Stomach smooth muscle (tissue), 2 donors: ENCODE measurements at regions not wholly inside any gene's neighbourhood (a gene's known extent, or its start where the extent isn't known, plus 50 kb on each side); places are given as distances from the start of the nearest gene placed in this dataset.
"Not testable (repeated sequence)": the region's sequence is repeated elsewhere in the genome, so short reads cannot be mapped to it uniquely, and the experiment has no call there.

Source experiments
- H3K27ac ChIP-seq: one replicate; pipeline ENCODE4 v1.7.0; 2013; ENCODE audit warnings: mild to moderate bottlenecking, low read length, inconsistent platforms
- H3K27me3 ChIP-seq, 2 donors: one replicate each; pipeline ENCODE4 v1.7.0; 2013; ENCODE audit warnings: low read length in 2 of 2; ENCODE audit not compliant: insufficient read depth in 2 of 2, control insufficient read depth in 1 of 2
- H3K36me3 ChIP-seq, 2 donors: one replicate each; pipeline ENCODE4 v1.7.0; 2013; ENCODE audit warnings: low read length in 2 of 2; ENCODE audit not compliant: control insufficient read depth in 2 of 2, insufficient read depth in 2 of 2
- H3K4me1 ChIP-seq: one replicate; pipeline ENCODE4 v1.7.0; 2013; ENCODE audit warnings: low read length; ENCODE audit not compliant: control insufficient read depth, insufficient read depth
- H3K4me3 ChIP-seq, 2 donors: one replicate each; pipeline ENCODE4 v1.7.0; 2013; ENCODE audit warnings: low read length in 2 of 2
- H3K9ac ChIP-seq, 2 donors: one replicate each; pipeline ENCODE4 v1.7.0; 2013; ENCODE audit warnings: low read length in 2 of 2, mild to moderate bottlenecking in 1 of 2
- H3K9me3 ChIP-seq, 2 donors: one replicate each; pipeline ENCODE4 v1.7.0; 2013; ENCODE audit warnings: low read length in 2 of 2; ENCODE audit not compliant: control insufficient read depth in 2 of 2
- donor health status: healthy.
- donor health status: Pancreatic carcinoma.

DNA sequence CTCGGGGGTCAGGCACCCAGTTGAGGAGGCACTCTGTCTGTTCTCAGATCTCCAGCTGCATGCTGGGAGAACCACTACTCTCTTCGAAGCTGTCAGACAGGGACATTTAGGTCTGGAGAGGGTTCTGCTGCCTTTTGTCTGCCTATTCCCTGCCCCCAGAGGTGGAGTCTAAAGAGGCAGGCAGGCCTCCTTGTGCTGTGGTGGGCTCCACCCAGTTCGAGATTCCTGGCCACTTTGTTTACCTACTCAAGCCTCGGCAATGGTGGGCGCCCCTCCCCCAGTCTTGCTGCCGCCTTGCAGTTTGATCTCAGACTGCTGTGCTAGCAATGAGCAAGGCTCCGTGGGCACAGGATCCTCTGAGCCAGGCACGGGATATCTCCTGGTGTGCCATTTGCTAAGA is 171.1 kb upstream of the C1GALT1 start:
- not testable (repeated sequence) for H3K9me3 ChIP-seq, H3K4me1 ChIP-seq, H3K4me3 ChIP-seq, H3K9ac ChIP-seq, H3K27ac ChIP-seq, H3K36me3 ChIP-seq, H3K27me3 ChIP-seq

DNA sequence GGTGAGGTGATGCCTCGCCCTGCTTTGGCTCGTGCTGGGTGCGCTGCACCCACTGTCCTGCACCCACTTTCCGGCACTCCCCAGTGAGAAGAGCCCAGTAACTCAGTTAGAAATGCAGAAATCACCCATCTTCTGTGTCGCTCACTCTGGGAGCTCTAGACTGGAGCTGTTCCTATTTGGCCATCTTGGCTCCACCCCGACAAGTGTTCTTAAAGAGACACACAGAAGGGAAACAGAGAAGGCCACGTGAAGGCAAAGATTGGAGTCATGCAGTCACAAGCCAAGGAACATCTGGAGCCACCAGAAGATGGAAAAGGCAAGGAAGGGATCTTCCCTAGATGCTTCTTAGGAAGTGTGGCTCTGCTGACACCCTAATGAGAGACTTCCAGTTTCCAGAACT is 170.6 kb upstream of the C1GALT1 start:
- H3K9me3 ChIP-seq, H3K4me1 ChIP-seq, H3K36me3 ChIP-seq, H3K27me3 ChIP-seq, H3K4me3 ChIP-seq, H3K27ac ChIP-seq, H3K9ac ChIP-seq: not testable (repeated sequence)

- Histone ChIP-seq H3K27me3 (peaks cover 0 to 4% of the 10 kb centered on the region in 2 donors), H3K36me3 (no peaks in the 10 kb centered on the region), H3K4me3 (no peak overlapping the region), H3K9me3 (no peaks in the 10 kb centered on the region), H3K4me1 (no peaks in the 10 kb centered on the region), H3K9ac (no peak overlapping the region), H3K27ac (no peak overlapping the region)
Measured at GRCh38 chr7:7014827-7015595, 167.3 kb upstream of the C1GALT1 start.

- H3K4me1 ChIP-seq = no peaks in the 10 kb centered on the region
- no peaks in the 10 kb centered on the region for H3K9me3 ChIP-seq
Measured at GRCh38 chr7:7017707-7018280, 164.6 kb upstream of the C1GALT1 start.

GRCh38 chr7:7018290-7018689 is 164.1 kb upstream of the C1GALT1 start:
- Histone ChIP-seq H3K4me3 (no peak overlapping the region), H3K27me3 (no peaks in the 10 kb centered on the region), H3K4me1 (no peaks in the 10 kb centered on the region), H3K9ac (no peak overlapping the region), H3K27ac (no peak overlapping the region), H3K36me3 (no peaks in the 10 kb centered on the region), H3K9me3 (no peaks in the 10 kb centered on the region)

More at GRCh38 chr7:7017707-7018280, 164.6 kb upstream of the C1GALT1 start:
- peaks cover 0 to 2% of the 10 kb centered on the region in 2 donors for H3K27me3 ChIP-seq
- no peak overlapping the region for H3K9ac ChIP-seq
- H3K4me3 ChIP-seq = no peak overlapping the region
- H3K36me3 ChIP-seq = no peaks in the 10 kb centered on the region
- H3K27ac ChIP-seq = no peak overlapping the region

DNA sequence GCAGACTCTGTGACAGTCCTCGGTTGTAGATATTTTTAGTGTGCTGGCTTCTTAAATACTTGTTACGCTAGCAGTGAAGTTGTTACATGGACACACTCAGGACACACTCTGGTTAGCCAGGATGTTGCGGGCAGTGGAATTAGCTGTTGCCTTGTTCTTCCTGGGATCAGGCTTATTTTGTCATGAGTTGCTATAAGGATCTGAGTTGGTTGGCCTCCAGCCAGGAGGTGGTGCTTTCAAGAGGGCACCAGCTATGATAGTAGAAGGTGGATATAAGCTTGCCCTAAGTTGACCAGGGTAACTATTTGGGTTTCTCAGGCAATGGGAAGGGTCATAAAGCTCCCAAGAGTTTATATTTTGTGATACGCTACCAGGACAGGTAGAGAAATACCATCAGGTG is 150.1 kb upstream of the C1GALT1 start:
- no peaks in the 10 kb centered on the region for H3K36me3 ChIP-seq
- H3K27ac ChIP-seq = no peak overlapping the region
- H3K4me3 ChIP-seq = no peak overlapping the region
- no peak overlapping the region for H3K9ac ChIP-seq
- H3K4me1 ChIP-seq = no peaks in the 10 kb centered on the region
- no peaks in the 10 kb centered on the region for H3K27me3 ChIP-seq
- H3K9me3 ChIP-seq = no peaks in the 10 kb centered on the region

DNA sequence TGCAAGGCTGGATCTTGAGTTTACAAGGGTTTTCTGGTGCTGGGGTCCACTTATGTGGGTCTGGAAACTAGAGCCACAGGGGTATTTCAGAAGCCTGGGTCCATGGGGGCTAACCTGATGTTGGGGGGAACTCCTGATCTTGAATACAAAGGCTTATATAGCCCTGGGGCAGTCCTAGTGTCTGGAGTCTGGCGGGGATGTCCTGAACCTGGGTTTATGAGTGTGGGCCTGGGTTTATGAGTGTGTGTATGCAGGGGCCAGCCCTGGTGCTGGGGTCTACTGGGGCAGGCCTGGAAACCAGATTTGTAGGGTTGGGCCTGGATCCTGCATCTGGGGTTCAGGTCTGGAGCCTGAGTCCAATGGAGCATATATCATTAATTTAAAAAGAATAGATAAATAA is 146.5 kb upstream of the C1GALT1 start:
- Histone ChIP-seq H3K4me1 (no peaks in the 10 kb centered on the region), H3K27ac (no peak overlapping the region), H3K36me3 (no peaks in the 10 kb centered on the region), H3K9ac (no peak overlapping the region), H3K27me3 (no peaks in the 10 kb centered on the region), H3K4me3 (no peak overlapping the region), H3K9me3 (no peaks in the 10 kb centered on the region)

DNA sequence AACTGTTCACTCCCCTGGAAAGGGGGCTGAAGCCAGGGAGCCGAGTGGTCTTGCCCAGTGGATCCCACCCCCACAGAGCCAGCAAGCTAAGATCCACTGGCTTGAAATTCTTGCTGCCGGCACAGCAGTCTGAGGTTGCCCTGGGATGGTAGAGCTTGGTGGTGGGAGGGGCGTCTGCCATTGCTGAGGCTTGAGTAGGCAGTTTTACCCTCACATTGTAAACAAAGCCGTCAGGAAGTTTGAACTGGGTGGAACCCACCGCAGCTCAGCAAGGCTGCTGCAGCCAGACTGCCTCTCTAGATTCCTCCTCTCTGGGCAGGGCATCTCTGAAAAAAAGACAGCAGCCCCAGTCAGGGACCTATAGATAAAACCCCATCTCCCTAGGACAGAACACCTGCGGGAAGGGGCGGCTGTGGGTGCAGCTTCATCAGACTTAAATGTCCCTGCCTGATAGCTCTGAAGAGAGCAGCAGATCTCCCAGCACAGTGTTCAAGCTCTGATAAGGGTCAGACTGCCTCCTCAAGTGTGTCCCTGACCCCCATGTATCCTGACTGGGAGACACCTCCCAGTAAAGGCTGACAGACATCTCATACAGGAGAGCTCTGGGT is 140.0 kb upstream of the C1GALT1 start:
- not testable (repeated sequence) for H3K4me1 ChIP-seq, H3K9ac ChIP-seq, H3K27ac ChIP-seq, H3K9me3 ChIP-seq, H3K36me3 ChIP-seq, H3K27me3 ChIP-seq, H3K4me3 ChIP-seq

GRCh38 chr7:7044806-7045205 is 137.5 kb upstream of the C1GALT1 start:
- no peaks in the 10 kb centered on the region for H3K36me3 ChIP-seq
- no peak overlapping the region for H3K27ac ChIP-seq
- H3K27me3 ChIP-seq = no peaks in the 10 kb centered on the region
- H3K4me3 ChIP-seq = no peak overlapping the region
- H3K4me1 ChIP-seq = no peaks in the 10 kb centered on the region
- no peaks in the 10 kb centered on the region for H3K9me3 ChIP-seq
- no peak overlapping the region for H3K9ac ChIP-seq

DNA sequence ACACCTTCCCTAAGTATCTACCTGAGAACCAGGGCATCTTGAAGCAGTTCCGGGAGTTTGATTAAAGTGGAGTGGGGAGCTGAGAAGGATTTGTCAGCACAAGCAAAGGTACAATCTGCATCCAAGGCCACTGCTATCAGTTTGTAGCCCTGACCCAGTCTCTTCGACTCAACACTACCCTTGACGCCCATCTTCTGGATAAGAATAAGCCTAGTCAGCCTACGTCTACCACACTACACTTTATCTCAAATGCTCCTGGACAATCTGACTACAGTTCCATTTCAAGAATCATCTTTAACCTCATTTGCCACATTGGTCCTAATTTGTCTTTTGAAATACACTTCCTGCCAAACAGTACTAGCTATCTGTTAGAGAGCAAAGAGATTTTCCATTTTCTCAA is 134.1 kb upstream of the C1GALT1 start:
- H3K9ac ChIP-seq = no peak overlapping the region
- no peak overlapping the region for H3K27ac ChIP-seq
- no peaks in the 10 kb centered on the region for H3K27me3 ChIP-seq
- H3K36me3 ChIP-seq = no peaks in the 10 kb centered on the region
- no peak overlapping the region for H3K4me3 ChIP-seq
- H3K4me1 ChIP-seq = no peaks in the 10 kb centered on the region
- H3K9me3 ChIP-seq = no peaks in the 10 kb centered on the region
